ENCODE measurements at regions not wholly inside any gene's neighbourhood (a gene's known extent, or its start where the extent isn't known, plus 50 kb on each side); places are given as distances from the start of the nearest gene placed in this dataset.
"Not testable (repeated sequence)": the region's sequence is repeated elsewhere in the genome, so short reads cannot be mapped to it uniquely, and the experiment has no call there.

DNA sequence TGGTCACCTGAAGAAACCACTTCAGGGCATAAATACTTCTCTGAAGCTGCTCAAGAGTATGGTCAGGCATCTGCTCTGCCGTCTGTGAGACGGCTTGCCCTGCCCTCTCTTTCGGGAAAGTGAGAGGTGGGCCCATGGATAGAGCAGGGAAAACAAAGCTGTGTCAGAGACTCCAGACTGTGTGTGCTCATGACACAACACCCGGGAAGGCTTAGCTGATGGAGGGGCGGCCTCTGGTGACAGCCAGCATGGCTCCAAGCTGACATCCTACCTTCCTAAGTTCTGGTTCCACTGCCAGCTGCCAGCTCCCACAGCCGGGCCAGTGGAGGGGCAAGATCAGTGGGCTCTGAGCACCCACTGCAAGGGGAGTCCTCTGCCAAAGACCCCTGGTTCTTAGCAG is 215.3 kb downstream of the ANKRD30B start:
- no peak for DNase-seq (ENCODE audit: low spot score)

DNA sequence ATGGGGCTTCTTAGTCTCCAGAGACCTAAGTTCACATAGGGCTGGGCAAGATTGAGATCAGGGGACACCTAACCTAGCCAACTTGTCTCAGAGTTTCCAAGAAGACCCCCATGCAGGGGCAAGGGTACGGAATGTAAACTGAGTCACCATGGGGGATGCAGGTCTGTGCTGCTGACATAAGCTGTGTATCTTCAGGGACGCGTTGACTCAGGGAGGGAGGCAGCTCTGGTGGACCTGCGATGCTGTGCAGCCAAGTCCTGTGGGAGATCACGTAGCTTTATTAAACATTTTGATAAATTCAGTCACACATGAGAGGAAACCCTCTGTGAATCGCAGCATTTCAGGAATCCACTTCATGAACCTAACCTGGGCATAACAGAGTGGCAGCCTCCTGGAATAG is 216.0 kb downstream of the ANKRD30B start:
- no peak for DNase-seq (ENCODE audit: low spot score)

DNA sequence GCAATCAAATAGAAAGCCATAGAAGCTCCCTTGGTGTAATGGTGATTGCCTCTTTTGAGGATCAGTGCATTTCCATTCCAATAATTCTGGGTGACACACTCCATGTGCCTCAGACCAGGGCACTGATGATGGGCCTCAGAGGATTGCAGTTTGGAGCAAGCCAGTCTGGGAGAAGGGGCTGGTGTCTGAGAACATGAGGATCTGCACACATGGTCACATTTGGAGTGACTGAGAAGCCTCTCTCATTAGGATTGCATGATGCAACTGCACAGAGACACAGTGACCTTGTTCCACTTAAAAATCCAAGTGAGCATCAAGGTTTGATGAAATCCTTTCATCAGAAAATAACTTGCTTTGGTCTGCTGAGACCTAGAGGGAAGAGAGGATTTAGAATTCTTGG is 216.4 kb downstream of the ANKRD30B start:
- no peak for DNase-seq (ENCODE audit: low spot score)

DNA sequence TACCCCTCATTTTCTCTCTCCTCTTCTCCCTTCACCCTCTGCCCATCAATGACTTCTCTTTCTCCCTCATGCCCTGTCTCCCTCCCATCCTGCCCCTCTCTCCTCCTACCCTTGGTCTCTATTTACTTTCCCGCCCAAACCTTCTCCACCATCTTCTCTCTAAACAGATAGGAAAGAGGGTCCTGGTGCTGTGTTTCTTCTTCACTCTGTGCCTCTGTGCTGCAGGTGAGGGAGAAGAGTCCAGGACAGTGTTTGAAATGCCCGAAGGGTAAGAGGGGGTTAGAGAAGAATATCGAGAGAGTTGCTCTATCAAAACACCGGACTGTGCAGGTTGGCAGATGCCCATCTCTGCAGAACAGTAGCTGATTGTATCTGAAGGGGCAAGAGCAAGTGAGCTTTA is 217.0 kb downstream of the ANKRD30B start:
- DNase-seq (ENCODE audit: low spot score), result not testable (repeated sequence)

DNA sequence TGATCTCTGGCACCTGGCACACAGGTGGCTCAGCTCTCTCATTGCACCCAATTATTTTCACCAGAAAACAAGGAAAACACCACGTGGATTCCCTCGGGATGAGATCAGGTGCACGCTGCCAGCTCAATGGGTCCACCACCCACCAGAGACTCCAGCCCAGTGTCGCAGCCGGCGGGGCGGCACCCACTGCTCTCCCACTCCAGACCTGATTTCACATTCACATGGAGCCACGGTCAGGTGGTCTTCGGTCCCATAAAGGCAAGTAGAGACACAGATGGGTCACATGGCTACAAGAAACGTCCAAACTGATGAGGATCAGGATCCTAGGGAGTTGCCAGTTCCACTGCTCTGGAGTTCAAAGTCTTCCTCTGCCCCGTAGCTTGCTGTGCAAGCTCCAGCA is 217.6 kb downstream of the ANKRD30B start:
- DNase-seq (ENCODE audit: low spot score), result no peak

DNA sequence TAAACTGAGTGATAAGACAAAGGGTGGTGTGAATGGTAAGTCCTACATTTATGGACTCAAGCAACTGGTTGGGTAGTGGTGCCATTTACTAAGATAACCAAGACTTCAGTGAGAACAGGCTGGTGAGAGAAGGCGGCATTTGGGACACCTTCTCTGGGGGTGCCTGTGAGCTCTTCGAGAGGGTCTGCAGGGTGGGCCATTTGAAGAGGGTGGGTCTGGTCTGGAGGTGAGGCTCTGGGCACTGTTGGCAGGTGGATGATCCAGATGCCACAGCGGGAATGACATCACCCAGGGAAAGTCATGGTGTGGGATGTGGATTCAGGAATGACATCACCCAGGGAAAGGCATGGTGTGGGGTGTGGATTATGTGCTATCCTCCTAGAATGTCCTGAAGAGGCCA is 219.3 kb downstream of the ANKRD30B start:
- not testable (repeated sequence) for DNase-seq (ENCODE audit: low spot score)

DNA sequence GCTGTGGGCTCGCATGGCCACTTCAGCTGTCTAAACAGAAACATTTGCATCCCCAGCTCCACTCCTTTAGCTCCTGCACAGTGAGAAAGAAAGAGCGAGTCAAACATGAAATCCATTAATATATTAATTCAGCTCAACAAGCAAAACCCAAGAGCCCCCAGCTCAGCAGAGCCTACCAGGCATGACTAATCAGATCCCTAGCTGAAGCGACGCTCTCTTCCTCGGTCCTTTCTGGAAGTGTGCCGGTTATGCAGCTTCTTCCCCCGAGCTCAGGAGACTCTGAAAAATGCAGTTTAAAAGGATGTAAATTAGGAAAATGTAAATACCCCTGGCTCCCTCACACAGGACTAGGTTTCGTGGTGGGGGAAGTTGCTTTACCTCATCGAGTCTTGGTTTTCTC is 221.5 kb downstream of the ANKRD30B start:
- no peak for DNase-seq (ENCODE audit: low spot score)

DNA sequence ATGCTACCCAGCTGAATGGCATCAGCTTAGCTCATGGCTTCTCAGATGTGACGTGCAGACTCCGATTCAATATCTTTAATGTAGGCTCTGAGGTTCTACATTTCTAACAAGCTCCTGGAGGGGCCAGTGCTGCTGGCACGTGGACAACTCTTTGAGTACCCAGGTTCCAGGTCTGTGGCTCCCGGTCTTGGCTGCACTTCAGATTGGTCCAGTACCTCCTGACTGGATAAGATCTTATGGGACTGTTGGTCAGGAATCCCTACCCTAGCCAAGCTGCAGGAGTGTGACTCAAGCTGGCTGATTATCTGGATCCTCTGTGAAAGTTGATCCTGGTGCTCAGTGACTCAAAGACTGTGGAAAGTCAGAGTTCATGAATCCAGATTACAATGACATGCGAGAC is 222.1 kb downstream of the ANKRD30B start:
- no peak for DNase-seq (ENCODE audit: low spot score)

DNA sequence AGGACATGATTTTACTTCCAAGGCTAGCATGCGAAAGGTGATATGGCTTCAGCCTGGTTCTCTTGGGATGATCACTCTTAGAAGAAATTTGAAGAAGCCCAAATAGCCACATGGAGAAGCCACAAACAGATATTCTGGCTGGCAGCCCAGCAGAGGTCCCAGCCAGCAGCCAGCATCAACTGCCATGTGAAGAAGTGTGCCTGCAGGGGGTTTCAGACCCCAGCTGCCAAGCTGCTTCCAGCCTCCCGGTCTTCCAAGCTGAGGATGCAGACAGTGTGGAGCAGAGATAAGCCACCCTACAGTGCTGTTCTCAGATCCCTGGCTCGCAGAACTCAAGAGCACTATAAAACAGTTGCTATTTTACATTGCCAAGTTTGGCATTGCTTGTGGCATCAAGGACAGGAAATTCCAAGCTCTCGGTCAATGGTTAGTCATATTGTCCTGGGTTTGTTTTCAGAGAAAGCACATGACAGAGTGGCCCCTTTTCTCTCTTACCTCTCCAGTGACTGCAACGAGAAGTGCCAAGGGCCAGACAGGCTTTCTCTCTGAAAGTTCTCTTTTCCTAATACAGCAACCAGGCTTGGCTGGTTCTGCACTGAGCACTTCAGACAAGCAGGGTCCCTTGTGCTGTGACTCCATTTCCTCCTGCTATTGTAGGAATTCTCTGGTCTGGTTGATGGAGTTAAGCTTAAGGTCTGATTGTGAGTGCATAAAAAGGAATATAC is 223.7 kb downstream of the ANKRD30B start:
- no peak for DNase-seq (ENCODE audit: low spot score)

DNA sequence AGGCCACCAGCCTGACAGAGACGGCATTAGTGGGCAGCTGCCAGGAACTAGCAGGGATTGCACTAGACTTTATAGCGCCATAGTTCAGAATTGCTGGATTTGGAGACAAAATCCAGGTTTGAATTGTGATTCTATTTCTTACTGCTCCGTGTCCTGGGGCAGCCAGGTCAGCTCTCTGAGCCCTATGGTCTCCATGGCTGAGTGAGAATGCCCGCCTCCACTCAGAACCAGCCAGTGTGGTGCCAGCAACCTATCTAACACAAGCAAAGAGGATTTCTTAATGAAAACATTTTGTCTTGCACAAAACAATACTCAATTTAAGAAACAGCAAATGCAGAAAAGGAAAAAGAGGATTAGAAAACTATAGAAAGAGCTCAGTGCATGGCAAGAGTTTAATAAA is 225.4 kb downstream of the ANKRD30B start:
- not testable (repeated sequence) for DNase-seq (ENCODE audit: low spot score)

DNA sequence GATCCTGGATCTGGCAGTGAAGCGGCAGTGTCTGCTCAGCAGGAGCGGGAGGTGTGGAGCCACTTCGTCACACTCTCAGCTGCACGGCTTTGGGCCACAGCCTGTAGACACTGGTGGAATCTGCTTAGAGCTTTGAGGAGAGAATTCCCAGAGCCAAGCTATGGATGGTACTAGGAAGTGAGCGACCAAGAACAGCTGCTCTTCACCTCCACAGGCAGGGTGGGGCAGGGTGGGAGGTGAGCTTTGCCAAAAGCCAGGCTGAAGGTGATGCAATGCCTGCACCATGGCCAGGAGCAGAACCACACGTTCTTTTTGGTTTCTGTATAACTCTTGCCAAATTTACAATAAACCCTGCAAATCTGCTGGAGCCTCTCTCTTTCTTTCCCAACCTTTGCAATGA is 226.1 kb downstream of the ANKRD30B start:
- no peak for DNase-seq (ENCODE audit: low spot score)

DNA sequence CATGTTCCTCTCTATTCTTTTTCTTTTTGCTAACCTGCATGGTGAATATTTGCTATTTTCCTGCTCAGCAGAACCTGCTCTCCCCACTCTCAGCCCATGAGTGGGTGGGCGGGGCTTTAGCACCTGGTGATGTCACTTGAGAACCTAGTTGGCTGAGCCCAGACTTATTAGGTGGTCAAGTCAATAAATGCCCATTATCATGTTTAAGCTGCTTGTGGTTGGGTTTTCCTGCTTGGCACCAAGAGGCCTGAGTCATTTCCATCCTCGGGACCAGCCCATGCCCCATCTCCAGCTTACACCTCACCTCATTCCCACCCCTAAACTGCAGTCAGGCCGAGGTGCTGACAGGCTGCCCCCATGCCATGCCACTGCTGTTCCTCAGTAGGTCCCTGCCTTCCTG is 226.6 kb downstream of the ANKRD30B start:
- peak; percentile 59 for DNase-seq (ENCODE audit: low spot score)

DNA sequence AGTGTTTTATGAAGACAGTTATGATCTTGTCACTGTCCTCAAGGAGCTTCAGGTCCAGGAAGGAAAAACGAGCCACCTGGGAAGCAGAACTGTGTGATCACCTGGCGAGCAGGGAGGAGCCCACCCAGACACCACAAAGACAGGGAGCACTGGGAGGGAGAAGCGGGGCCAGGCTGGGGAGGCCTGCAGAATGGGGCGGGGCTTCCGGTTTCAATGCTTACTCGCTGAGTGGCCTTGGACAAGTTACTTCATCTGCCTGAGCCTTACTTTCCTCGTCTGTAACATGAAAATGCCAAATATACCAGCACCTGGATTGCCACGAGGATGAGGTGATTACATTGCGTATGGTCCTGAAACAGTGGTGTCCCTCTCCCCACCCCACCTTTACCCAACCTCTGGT is 227.5 kb downstream of the ANKRD30B start:
- DNase-seq (ENCODE audit: low spot score), result no peak

DNA sequence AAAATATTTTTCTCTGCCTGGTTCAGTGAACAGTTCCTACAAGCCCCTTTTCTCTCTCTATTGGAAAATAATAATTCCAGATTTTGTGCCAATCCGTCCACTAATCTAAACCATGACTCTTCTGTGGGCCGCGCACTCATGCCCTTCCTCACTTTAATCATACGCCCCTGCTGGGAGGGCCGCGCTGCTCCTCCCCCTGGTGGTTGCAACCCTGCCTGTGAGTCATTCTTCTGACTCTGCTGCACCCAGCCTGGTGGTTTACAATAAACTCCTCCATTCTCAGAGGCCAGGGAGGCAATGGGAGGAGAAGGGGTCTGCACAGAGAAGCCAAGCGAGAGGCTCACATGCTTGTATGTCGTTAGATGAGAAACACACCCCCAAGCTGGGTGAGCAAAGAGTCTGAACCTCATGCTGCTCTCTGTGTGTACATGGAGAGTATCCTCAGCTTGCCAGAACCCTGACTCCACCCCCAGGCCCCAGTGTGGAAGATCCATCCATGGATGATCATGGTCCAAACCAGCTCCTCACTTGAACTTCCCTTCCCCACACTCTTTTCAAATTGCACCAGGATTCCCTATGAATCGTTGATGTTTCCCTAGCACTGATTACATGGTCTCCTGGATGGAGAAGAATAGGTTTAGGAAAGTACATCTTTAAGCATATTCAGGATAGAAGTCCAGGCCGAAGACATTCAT is 228.9 kb downstream of the ANKRD30B start:
- DNase-seq (ENCODE audit: low spot score), result peak; percentile 26

DNA sequence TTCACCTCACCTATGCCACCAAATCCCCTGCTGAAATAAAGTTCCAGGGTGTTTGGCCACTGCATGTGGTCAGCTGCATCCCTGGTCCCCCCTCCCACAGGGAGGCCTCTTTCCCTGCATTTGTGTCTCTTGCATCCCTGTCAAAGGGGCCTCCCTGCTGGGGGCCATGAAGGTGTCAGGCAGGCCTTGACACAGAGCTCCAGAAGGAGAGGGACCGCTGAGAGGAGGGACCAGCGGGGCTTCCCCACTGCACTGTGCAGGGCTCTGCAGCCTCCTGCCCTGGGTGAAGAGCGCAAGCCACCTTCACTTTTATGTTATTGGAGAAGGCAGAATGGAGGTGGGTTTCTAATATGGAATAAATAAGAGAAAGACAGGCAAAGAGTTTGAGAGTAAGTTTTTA is 230.2 kb downstream of the ANKRD30B start:
- DNase-seq (ENCODE audit: low spot score), result no peak

DNA sequence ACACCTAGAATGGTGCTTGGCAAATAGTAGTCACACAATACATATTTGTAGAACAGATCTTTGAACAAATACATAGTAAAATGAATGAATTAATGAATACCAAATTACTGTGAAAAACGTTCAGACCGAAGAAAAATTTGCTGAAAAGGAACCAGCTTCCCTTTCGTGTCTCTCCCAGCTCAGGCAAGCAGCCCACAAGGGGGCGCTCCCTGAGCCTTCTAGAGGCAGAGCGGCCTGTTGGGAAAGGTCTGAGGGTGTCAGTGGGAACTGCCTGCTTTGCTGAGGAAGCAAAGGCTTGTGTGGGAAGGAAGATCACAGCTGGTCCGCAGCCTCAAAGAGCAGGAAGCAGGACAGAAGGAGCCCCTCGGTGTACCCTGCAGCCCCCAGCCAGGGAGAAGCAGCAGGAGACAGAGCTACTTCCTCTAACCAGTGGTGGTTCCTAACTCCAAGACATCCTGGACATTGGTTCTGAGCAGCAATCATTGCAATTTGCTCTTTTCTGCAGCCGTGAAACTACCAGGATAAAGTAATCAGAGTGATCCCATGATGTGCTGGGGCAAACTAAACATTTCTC is 231.1 kb downstream of the ANKRD30B start:
- DNase-seq (ENCODE audit: low spot score), result no peak

DNA sequence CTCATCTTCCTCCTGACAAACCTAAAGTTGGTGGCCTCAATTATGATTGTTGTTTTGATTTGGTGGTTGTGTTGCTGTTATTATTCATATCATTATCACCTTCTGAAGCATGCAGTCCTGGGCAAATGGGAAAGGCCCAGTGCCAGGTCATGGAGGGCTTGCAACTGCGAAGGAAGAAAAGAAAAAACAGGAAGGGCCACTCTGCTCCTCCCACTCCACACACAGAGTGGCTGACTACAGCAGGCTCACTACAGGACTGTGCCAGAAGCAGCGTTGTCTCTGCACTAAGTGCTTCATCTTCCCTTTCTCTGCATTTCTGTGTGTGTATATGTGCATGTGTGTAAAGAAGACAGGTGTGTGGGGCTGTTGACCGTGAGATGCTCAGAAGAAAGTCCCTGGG is 231.9 kb downstream of the ANKRD30B start:
- no peak for DNase-seq (ENCODE audit: low spot score)

DNA sequence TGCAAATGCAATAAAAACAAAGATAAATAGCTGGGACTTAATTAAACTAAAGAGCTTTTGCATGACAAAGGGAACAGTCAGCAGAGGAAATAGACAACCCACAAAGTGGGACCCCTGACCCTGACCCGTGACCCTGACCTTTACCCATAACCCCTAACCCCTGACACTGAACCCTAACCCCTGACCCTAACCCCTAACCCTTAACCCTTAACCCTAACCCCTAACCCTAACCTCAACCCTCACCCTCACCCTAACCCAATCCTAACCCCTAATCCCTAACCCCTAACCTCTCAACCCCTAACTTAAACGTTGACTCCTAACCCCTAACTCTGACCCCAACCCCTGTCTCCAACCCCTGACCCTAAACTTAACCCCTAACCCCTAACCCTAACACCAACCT is 236.6 kb downstream of the ANKRD30B start:
- DNase-seq (ENCODE audit: low spot score), result not testable (repeated sequence)

DNA sequence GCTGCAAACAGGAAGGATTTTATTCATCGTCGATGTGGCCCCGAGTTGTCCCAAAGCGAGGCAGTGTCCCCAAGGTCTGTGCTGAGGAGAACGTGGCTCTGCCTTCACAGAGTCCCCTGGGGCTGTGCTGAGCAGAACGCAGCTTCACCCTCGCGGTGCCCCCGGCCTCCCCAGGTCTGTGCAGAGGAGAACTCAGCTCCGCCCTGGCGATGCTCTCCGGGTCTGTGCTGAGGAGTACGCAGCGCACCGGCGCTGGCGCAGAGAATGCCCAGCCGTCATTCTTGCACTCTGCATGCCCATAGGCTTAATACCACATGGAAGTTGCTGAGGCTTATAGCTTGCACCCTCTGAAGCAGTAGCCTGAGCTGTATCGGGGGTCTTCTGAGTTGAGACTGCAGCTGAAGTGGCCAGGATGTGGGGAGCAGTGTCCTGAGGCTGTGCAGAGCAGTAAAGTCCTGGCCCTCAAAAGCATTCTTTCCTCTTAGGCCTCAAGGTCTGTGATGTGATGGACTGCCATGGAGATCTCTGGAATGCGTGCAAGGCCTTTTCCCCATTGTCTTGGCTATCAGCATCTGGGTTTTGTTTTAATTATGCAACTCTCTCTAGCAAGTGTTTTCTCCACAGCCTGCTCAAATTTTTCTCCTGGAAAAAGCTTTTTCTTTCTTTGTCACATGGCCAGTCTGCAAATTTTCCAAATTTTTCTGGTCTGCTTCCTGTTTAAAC is 237.5 kb downstream of the ANKRD30B start:
- not testable (repeated sequence) for DNase-seq (ENCODE audit: low spot score)

DNA sequence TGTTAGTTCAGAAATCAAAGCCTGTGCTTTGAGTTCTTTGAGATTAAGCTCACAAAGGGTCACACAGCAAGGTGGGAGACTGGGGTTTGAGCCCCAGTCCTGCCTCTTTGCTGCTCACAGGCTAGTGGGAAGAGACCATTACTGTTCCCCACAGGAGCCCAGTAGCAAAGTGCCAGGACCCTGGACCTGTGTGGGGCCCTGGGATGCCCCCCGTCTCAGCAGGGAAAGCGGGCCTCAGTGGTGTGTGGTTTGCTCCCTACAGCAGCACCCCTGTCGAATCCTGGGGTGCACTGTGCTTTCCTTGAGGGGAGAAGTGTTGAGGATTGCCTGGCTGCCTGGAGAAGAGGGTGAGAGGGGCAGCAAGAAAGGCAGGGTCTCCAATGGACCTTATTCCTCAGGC is 239.4 kb downstream of the ANKRD30B start:
- DNase-seq (ENCODE audit: low spot score), result not testable (repeated sequence)

DNA sequence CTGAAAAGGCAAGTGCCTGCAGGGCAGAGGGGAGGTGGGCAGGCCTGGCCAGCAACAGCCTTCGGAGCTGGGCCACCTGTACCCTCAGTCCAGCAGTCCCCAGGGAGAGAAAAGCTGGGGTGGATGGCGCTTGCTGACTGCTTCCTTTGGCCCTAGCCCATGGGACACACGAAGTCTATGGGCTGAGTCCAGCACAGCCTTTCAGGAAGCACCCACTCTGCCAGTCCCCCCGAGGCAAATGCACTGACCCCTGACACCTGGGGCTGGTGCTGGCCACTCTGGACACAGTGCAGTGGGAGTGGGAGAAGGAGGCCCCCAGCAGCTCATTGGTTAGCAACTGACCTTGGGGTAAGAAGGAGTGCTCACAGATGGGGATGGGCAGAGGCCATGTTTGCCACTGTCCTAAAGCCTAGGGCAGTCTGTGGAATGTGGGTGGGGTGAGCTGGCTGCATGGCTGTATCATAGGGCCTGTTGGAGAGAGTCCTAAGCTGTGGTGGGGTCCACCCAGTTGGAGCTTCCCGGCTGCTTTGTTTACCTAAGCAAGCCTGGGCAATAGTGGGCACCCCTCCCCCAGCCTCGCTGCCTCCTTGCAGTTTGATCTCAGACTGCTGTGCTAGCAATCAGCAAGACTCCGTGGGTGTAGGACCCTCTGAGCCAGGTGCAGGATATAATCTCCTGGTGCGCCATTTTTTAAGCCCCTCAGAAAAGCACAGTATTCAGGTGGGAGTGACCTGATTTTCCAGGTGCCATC is 240.2 kb downstream of the ANKRD30B start:
- not testable (repeated sequence) for DNase-seq (ENCODE audit: low spot score)

DNA sequence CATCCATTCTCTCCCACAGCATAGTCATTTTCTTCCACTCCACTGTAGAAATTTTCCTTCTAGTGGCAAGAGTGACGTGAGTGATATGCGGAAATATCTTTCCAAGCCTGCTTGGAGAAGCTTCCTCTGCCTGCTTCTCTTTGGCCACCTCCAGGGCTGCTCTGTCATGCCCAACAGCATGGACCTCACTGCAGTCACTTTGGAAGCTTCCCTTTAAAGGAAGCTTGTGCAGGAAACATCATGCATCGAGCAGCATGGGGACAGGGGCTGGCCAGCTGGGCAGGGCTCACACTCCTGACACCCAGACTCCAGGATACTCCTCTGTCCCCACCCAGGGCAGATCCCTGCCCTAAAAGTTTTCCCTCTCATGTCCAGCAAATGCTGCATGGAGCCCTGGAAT is 241.6 kb downstream of the ANKRD30B start:
- DNase-seq (ENCODE audit: low spot score), result not testable (repeated sequence)

All from SW480 (cell line).